ENCODE measurements at regions not wholly inside any gene's neighbourhood (a gene's known extent, or its start where the extent isn't known, plus 50 kb on each side); places are given as distances from the start of the nearest gene placed in this dataset.

DNA sequence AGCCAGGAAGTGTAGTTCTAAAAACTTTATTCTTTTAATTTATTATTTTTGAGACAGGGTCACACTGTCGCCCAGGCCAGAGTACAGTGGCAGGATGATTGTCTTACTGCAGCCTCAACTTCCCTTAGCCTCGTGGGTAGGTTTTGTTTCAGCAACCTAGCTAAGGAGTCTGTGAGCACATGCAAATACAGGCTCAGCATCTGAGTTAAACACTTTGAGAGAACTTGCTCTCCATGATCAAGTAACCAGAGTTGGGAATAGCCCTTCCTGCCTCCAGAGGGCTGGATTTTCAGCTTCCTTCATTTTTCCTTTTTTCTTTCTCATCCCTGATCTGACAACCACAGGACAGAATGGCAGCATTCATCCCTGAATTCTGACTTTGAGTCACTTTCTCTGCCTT is 871.3 kb downstream of the GALC start:
- H3K4me1 ChIP-seq (ENCODE audit: low read length) = no peaks in the 10 kb centered on the region
- H3K79me2 ChIP-seq (ENCODE audit: low read length) = no peaks in the 10 kb centered on the region
- H3F3A ChIP-seq (ENCODE audit: insufficient read depth, low read length) = no peaks in the 10 kb centered on the region
- no peak for DNase-seq
- H3K9me2 ChIP-seq (replicated peaks; ENCODE audit: insufficient read depth, low read length) = no peaks in the 10 kb centered on the region
- no peak overlapping the region for H3K9ac ChIP-seq (ENCODE audit: low read length)
- H3K4me3 ChIP-seq (ENCODE audit: low read length) = no peak overlapping the region
- no peaks in the 10 kb centered on the region for H4K20me1 ChIP-seq (ENCODE audit: insufficient read depth, low read length)
- TF ChIP-seq EZH2 (optimal IDR thresholded peaks at IDR 0.05; ENCODE audit: low read depth, low read length) = no peak
- TF ChIP-seq EZH2phosphoT487 (IDR thresholded peaks at IDR 0.05; ENCODE audit: low read length) = no peak
- TF ChIP-seq, protein P1, sequence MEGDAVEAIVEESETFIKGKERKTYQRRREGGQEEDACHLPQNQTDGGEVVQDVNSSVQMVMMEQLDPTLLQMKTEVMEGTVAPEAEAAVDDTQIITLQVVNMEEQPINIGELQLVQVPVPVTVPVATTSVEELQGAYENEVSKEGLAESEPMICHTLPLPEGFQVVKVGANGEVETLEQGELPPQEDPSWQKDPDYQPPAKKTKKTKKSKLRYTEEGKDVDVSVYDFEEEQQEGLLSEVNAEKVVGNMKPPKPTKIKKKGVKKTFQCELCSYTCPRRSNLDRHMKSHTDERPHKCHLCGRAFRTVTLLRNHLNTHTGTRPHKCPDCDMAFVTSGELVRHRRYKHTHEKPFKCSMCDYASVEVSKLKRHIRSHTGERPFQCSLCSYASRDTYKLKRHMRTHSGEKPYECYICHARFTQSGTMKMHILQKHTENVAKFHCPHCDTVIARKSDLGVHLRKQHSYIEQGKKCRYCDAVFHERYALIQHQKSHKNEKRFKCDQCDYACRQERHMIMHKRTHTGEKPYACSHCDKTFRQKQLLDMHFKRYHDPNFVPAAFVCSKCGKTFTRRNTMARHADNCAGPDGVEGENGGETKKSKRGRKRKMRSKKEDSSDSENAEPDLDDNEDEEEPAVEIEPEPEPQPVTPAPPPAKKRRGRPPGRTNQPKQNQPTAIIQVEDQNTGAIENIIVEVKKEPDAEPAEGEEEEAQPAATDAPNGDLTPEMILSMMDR (IDR thresholded peaks at IDR 0.05; ENCODE audit: low read length) = no peak
- H3K36me3 ChIP-seq (replicated peaks; ENCODE audit: insufficient read depth, low read length) = no peaks in the 10 kb centered on the region
- H3K4me2 ChIP-seq (ENCODE audit: low read depth, low read length) = no peak overlapping the region
- no peaks in the 10 kb centered on the region for H3K9me3 ChIP-seq (replicated peaks; ENCODE audit: insufficient read depth, low read length)
- no peak overlapping the region for H3K27ac ChIP-seq (ENCODE audit: low read length)
- no peak overlapping the region for H2AFZ ChIP-seq (ENCODE audit: low read length)
- H3K27me3 ChIP-seq (replicated peaks; ENCODE audit: insufficient read depth, low read length) = no peaks in the 10 kb centered on the region

DNA sequence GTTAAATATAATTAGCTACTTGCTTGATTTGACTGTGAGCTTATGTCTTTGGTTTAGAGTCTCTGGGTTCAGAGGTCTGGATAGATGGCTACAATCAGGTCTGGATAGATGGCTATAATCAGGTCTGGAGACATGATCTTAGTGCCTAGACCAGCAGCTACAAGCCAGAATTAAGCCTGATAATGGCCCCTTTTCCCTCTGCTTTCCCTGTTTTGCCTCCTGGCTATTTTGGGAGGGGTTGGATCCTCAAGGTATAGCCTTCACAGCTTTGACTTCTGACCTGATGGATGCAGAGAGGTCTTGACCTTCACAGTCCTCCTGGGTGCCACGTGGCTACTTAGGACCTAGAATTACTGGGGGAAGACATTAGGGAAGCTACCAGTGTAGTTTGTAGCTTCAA is 877.7 kb downstream of the GALC start:
- Histone ChIP-seq H3K9me2 (replicated peaks; ENCODE audit: insufficient read depth, low read length) (no peaks in the 10 kb centered on the region), H3F3A (ENCODE audit: insufficient read depth, low read length) (no peaks in the 10 kb centered on the region), H3K27ac (ENCODE audit: low read length) (no peak overlapping the region), H4K20me1 (ENCODE audit: insufficient read depth, low read length) (no peaks in the 10 kb centered on the region), H3K9ac (ENCODE audit: low read length) (no peak overlapping the region), H3K79me2 (ENCODE audit: low read length) (no peaks in the 10 kb centered on the region), H3K27me3 (replicated peaks; ENCODE audit: insufficient read depth, low read length) (no peaks in the 10 kb centered on the region), H3K4me2 (ENCODE audit: low read depth, low read length) (no peak overlapping the region), H3K36me3 (replicated peaks; ENCODE audit: insufficient read depth, low read length) (no peaks in the 10 kb centered on the region), H3K4me3 (ENCODE audit: low read length) (no peak overlapping the region), H3K4me1 (ENCODE audit: low read length) (no peaks in the 10 kb centered on the region), H2AFZ (ENCODE audit: low read length) (no peak overlapping the region), H3K9me3 (replicated peaks; ENCODE audit: insufficient read depth, low read length) (no peaks in the 10 kb centered on the region)
- TF ChIP-seq, protein P1 (IDR thresholded peaks at IDR 0.05; ENCODE audit: low read length) = no peak
- TF ChIP-seq EZH2phosphoT487 (IDR thresholded peaks at IDR 0.05; ENCODE audit: low read length) (no peak), EZH2 (optimal IDR thresholded peaks at IDR 0.05; ENCODE audit: low read depth, low read length) (no peak)
- DNase-seq = no peak

- TF ChIP-seq, protein P1 (IDR thresholded peaks at IDR 0.05; ENCODE audit: low read length) = no peak
- no peak for TF ChIP-seq EZH2 (optimal IDR thresholded peaks at IDR 0.05; ENCODE audit: low read depth, low read length)
- no peak for TF ChIP-seq EZH2phosphoT487 (IDR thresholded peaks at IDR 0.05; ENCODE audit: low read length)
- Histone ChIP-seq H3K9me2 (replicated peaks; ENCODE audit: insufficient read depth, low read length) (no peaks in the 10 kb centered on the region), H3K9me3 (replicated peaks; ENCODE audit: insufficient read depth, low read length) (no peaks in the 10 kb centered on the region), H3K4me2 (ENCODE audit: low read depth, low read length) (no peak overlapping the region), H2AFZ (ENCODE audit: low read length) (no peak overlapping the region), H3K9ac (ENCODE audit: low read length) (no peak overlapping the region), H3K27me3 (replicated peaks; ENCODE audit: insufficient read depth, low read length) (no peaks in the 10 kb centered on the region), H3F3A (ENCODE audit: insufficient read depth, low read length) (no peaks in the 10 kb centered on the region), H3K79me2 (ENCODE audit: low read length) (no peaks in the 10 kb centered on the region), H3K36me3 (replicated peaks; ENCODE audit: insufficient read depth, low read length) (no peaks in the 10 kb centered on the region), H3K4me3 (ENCODE audit: low read length) (no peak overlapping the region), H3K27ac (ENCODE audit: low read length) (no peak overlapping the region), H4K20me1 (ENCODE audit: insufficient read depth, low read length) (no peaks in the 10 kb centered on the region), H3K4me1 (ENCODE audit: low read length) (no peaks in the 10 kb centered on the region)
- no peak for DNase-seq
These were observed 879.7 kb downstream of the GALC start for GRCh38 chr14:87113286-87113685.
